K562 (cell line): ENCODE measurements at regions not wholly inside any gene's neighbourhood (a gene's known extent, or its start where the extent isn't known, plus 50 kb on each side); places are given as distances from the start of the nearest gene placed in this dataset.

ENCODE experiments used
- DMBX1 ChIP-seq: fragments of 250-450 bp; sonication (Bioruptor Pico); IDR thresholded peaks from 2 replicates; pipeline ENCODE4 v1.8.0; 2022; ENCODE audit warnings: inconsistent platforms, mild to moderate bottlenecking, moderate library complexity, borderline replicate concordance
- EHMT2 ChIP-seq: fragments of 450-650 bp; IDR thresholded peaks from 2 replicates; pipeline ENCODE4 v1.6.1; 2018; ENCODE audit warnings: antibody characterized with exemption
- MAZ ChIP-seq, 2 experiments: fragments of 450-650 bp in 1 of 2; sonication (generic) in 1 of 2; formaldehyde crosslinking; IDR thresholded peaks in 1 of 2; conservative IDR thresholded peaks in 1 of 2; 2 replicates each; pipeline versions ENCODE4 v1.4.0 to v1.5.0; 2020; ENCODE audit warnings: mild to moderate bottlenecking in 1 of 2, missing genetic modification reagents in 1 of 2
- SRF ChIP-seq, 2 experiments: fragments of 250-450, 450-650 bp in 1 of 2; sonication (Bioruptor Pico) in 1 of 2; sonication (generic) in 1 of 2; formaldehyde crosslinking; IDR thresholded peaks; 2 replicates each; pipeline versions ENCODE4 v1.5.0 to v1.5.1; 2020 to 2022; ENCODE audit warnings: mild to moderate bottlenecking in 1 of 2, missing genetic modification reagents in 1 of 2
- TFAM ChIP-seq: fragments of 250-450 bp; sonication (Bioruptor Pico); conservative IDR thresholded peaks from 2 replicates; pipeline ENCODE4 v1.5.0; 2021; ENCODE audit warnings: mild to moderate bottlenecking, moderate library complexity
- TGIF2 ChIP-seq: sonication (generic); formaldehyde crosslinking; IDR thresholded peaks from 2 replicates; pipeline ENCODE4 v1.8.1; 2022; ENCODE audit warnings: mild to moderate bottlenecking, missing genetic modification reagents, moderate library complexity
- ZNF253 ChIP-seq: fragments of 250-450 bp; sonication (Bioruptor Pico); conservative IDR thresholded peaks from 2 replicates; pipeline ENCODE4 v1.6.1; 2021; ENCODE audit warnings: mild to moderate bottlenecking
- ZNF347 ChIP-seq: fragments of 450-650 bp; formaldehyde crosslinking; IDR thresholded peaks from 2 replicates; pipeline ENCODE4 v1.4.0; 2020; ENCODE audit warnings: low read depth, mild to moderate bottlenecking, moderate library complexity
- TF ChIP-seq, protein P1 (sequence below), 2 experiments: fragments of 450-650 bp in 1 of 2; sonication (generic) in 1 of 2; formaldehyde crosslinking in 1 of 2; IDR thresholded peaks; 2 replicates each; pipeline versions ENCODE4 v1.7.1 to v1.9.0; 2016 to 2022; ENCODE audit warnings: inconsistent platforms in 1 of 2, mild to moderate bottlenecking in 1 of 2, missing genetic modification reagents in 1 of 2
- TF ChIP-seq, protein P2 (sequence below): fragments of 250-450 bp; sonication (Bioruptor Pico); IDR thresholded peaks from 2 replicates; pipeline ENCODE4 v1.4.0; 2020; ENCODE audit warnings: mild to moderate bottlenecking, moderate library complexity
- TF ChIP-seq, protein P3 (sequence below): sonication (generic); formaldehyde crosslinking; IDR thresholded peaks from 2 replicates; pipeline ENCODE4 v1.8.1; 2023; ENCODE audit warnings: mild to moderate bottlenecking, missing genetic modification reagents

DNA sequence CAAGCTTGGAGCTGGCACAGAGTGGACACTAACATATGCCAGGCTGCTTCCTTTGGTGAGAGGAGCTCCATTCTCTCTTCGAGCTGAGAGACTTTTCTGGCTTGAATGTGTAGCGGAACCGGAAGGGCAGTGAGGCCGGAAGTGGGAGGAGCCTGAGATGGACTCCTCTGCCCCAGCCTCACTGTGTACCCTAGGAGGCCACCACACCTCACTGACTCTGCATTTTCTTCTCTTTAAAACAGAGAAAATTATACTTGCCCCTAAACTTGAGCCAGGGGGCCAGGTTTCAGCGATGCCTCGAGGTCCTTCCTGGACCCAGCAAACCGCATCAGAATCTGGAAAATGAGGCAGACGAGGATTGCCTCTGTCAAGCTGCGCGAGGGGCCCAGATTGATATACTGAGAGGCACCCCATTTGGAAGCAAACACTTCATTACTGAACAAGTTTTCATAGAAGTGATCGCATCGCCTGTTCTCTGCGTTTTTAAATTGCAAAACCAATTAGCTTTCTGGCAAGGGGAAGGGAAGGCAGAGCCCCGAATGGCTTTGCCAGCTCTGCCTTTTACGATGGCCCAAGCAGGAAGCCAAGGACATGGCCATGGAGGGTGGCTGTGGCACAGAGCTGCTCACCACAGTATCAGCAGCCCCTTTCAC, 708.1 kb downstream of the PTPRU start (continued):
- TF ChIP-seq, protein P1, sequence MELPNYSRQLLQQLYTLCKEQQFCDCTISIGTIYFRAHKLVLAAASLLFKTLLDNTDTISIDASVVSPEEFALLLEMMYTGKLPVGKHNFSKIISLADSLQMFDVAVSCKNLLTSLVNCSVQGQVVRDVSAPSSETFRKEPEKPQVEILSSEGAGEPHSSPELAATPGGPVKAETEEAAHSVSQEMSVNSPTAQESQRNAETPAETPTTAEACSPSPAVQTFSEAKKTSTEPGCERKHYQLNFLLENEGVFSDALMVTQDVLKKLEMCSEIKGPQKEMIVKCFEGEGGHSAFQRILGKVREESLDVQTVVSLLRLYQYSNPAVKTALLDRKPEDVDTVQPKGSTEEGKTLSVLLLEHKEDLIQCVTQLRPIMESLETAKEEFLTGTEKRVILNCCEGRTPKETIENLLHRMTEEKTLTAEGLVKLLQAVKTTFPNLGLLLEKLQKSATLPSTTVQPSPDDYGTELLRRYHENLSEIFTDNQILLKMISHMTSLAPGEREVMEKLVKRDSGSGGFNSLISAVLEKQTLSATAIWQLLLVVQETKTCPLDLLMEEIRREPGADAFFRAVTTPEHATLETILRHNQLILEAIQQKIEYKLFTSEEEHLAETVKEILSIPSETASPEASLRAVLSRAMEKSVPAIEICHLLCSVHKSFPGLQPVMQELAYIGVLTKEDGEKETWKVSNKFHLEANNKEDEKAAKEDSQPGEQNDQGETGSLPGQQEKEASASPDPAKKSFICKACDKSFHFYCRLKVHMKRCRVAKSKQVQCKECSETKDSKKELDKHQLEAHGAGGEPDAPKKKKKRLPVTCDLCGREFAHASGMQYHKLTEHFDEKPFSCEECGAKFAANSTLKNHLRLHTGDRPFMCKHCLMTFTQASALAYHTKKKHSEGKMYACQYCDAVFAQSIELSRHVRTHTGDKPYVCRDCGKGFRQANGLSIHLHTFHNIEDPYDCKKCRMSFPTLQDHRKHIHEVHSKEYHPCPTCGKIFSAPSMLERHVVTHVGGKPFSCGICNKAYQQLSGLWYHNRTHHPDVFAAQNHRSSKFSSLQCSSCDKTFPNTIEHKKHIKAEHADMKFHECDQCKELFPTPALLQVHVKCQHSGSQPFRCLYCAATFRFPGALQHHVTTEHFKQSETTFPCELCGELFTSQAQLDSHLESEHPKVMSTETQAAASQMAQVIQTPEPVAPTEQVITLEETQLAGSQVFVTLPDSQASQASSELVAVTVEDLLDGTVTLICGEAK (IDR thresholded peaks at IDR 0.05): peak; percentile 88
- TF ChIP-seq, protein P1 (CRISPR knock-in tag; IDR thresholded peaks at IDR 0.05): no peak
- TF ChIP-seq SRF (CRISPR knock-in tag; IDR thresholded peaks at IDR 0.05) (0 out of 4 replicates have a peak, but pooled peaks of 1 of the 2 experiments have one; percentile 38), ZNF253 (CRISPR knock-in tag) (no peak), ZNF347 (no peak), TGIF2 (no peak), MAZ (CRISPR knock-in tag; conservative IDR thresholded peaks at IDR 0.05 in 1 of 2, IDR thresholded peaks at IDR 0.05 in 1 of 2) (0 out of 4 replicates have a peak, but pooled peaks of 1 of the 2 experiments have one; percentile 24), EHMT2 (peak; percentile 85; the same call in 1 of the 2 replicates), DMBX1 (no peak), TFAM (CRISPR knock-in tag) (no peak)
- TF ChIP-seq, protein P2, sequence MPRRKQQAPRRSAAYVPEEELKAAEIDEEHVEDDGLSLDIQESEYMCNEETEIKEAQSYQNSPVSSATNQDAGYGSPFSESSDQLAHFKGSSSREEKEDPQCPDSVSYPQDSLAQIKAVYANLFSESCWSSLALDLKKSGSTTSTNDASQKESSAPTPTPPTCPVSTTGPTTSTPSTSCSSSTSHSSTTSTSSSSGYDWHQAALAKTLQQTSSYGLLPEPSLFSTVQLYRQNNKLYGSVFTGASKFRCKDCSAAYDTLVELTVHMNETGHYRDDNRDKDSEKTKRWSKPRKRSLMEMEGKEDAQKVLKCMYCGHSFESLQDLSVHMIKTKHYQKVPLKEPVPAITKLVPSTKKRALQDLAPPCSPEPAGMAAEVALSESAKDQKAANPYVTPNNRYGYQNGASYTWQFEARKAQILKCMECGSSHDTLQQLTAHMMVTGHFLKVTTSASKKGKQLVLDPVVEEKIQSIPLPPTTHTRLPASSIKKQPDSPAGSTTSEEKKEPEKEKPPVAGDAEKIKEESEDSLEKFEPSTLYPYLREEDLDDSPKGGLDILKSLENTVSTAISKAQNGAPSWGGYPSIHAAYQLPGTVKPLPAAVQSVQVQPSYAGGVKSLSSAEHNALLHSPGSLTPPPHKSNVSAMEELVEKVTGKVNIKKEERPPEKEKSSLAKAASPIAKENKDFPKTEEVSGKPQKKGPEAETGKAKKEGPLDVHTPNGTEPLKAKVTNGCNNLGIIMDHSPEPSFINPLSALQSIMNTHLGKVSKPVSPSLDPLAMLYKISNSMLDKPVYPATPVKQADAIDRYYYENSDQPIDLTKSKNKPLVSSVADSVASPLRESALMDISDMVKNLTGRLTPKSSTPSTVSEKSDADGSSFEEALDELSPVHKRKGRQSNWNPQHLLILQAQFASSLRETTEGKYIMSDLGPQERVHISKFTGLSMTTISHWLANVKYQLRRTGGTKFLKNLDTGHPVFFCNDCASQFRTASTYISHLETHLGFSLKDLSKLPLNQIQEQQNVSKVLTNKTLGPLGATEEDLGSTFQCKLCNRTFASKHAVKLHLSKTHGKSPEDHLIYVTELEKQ: no peak
- TF ChIP-seq, protein P3, sequence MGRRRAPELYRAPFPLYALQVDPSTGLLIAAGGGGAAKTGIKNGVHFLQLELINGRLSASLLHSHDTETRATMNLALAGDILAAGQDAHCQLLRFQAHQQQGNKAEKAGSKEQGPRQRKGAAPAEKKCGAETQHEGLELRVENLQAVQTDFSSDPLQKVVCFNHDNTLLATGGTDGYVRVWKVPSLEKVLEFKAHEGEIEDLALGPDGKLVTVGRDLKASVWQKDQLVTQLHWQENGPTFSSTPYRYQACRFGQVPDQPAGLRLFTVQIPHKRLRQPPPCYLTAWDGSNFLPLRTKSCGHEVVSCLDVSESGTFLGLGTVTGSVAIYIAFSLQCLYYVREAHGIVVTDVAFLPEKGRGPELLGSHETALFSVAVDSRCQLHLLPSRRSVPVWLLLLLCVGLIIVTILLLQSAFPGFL (CRISPR knock-in tag): no peak
